ENCODE measurements at regions not wholly inside any gene's neighbourhood (a gene's known extent, or its start where the extent isn't known, plus 50 kb on each side); places are given as distances from the start of the nearest gene placed in this dataset.

- TF ChIP-seq CTCF (IDR thresholded peaks at IDR 0.05) = no peak
- TF ChIP-seq EZH2 (IDR thresholded peaks at IDR 0.05; ENCODE audit: borderline replicate concordance, insufficient read depth, low read depth, low read length, poor library complexity, severe bottlenecking) = no peak
Observed at GRCh38 chr12:30092983-30093617, 309.4 kb upstream of the TMTC1 start.
